GM19397 (cell line): ENCODE measurements at regions not wholly inside any gene's neighbourhood (a gene's known extent, or its start where the extent isn't known, plus 50 kb on each side); places are given as distances from the start of the nearest gene placed in this dataset.
A peak's percentile ranks its signal among the peaks of the same experiment; 100 is the strongest.
"Not testable (repeated sequence)": the region's sequence is repeated elsewhere in the genome, so short reads cannot be mapped to it uniquely, and the experiment has no call there.

Experiments used
- ATAC-seq: cut with Tn5 transposase; IDR thresholded peaks from one replicate; pipeline ENCODE4 v1.9.1; 2021; ENCODE audit warnings: mild to moderate bottlenecking, moderate library complexity; ENCODE audit not compliant: unreplicated experiment

GRCh38 chr1:144516172-144516571 is 54.7 kb upstream of the NBPF15 start:
- not testable (repeated sequence) for ATAC-seq

DNA sequence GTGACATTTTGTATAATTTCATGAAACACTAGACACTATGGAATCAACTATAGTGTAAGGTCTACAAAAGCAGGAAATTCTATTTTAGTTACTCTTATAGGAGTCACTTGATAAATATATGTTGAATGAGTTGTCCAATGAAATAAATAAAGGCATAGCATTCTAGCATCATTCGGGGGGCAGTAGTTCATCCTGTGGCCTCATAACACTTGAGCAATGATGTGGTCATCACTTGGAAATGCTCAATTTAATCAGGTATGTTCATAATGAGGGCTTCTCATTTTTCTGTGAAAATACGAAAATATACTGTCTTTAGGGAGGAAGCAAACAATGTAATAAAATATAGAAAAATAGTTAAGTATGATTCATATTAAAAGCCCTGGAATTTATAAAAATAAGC is 55.4 kb upstream of the NBPF15 start:
- ATAC-seq: not testable (repeated sequence)

- ATAC-seq: not testable (repeated sequence)
Observed at GRCh38 chr1:144518439-144518838, 57.0 kb upstream of the NBPF15 start.

DNA sequence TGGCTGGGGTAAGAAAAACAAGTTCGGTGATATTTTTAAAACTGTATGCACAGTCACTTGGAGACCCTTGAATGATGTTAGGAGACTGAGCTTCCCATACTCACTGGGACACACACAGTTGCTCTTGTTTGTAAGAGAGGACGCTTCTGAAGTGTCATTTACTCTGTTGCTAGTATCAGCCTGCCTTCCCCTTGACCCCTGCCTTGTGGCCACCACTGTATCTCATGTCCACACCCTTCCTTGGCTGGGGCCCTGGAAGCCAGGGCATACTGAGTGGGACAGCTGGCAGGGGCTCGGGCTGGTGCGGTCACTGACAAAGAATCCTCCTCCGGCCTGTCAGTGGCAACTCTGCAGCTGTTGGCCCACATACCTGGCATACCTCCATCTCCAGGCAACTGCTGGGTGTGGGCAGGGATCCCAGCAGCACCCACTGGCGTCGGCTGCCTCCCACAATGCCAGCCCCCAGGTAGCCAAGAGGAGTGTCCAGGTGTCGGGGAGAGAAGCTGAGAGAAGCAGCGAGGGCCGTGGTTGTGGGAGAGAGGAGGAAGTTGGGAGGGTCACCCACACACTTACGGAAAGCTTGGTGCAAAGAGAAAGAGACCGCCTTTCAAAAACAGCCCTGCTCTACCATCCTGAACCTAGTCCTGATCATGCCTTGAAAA is 58.2 kb upstream of the NBPF15 start:
- not testable (repeated sequence) for ATAC-seq

DNA sequence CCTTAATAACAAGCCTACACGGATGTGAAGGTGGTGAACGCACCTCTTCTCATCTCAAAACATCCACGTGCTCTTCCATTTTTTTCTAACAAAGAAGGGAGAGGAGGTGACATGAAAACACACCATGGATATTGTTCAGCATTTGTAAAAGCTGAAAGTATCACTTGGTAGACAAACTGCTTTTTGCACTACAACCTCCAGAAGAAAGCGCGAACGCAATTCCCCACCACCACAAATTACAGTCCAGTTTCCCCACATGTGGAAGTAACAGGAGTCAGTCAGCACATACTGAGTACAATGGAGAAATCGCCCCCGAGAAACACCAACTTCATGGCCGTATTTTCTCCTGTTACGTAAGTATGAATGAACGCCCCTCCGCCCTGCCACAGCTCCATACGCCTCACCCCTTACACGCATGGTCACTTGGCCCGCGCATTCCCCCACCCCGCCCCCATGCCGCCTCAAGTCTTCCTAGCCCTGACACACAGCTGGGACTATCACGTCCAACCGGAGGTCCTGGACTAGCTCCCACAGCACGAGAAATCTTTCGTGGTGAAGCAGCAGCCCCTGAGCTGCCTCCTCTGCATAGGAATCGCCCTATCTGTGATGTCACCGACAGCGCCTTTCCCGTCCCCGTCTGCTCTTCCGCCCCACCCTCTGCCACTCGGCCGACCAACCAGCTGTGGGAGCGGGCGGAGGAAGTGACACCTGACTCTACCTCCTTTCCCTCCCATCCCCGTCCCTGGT is 62.4 kb upstream of the NBPF15 start:
- peak; percentile 92 for ATAC-seq

- ATAC-seq: not testable (repeated sequence)
Observed at GRCh38 chr1:144532156-144532607, 60.5 kb upstream of the PPIAL4F start.

GRCh38 chr1:144533480-144533879 is 59.2 kb upstream of the PPIAL4F start:
- ATAC-seq: not testable (repeated sequence)

DNA sequence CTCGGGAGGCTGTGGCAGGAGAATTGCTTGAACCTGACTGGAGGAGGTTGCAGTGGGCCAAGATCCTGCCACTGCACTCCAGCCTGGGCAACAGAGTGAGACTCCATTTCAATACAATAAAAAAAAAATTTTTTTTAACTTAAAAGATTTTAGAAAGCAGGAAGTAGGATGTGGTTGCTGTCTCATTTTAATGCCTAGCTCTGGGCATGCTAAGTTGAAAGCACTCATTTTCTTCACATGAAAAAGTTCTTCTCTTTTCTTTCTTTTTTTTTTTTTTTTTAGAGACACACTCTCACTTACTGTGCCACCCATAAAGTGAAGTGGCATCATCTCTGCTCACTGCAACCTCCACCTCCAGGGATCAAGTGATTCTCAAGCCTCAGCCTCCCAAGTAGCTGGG is 58.4 kb upstream of the PPIAL4F start:
- ATAC-seq: not testable (repeated sequence)

- ATAC-seq: not testable (repeated sequence)
Observed at GRCh38 chr1:144536677-144537076, 56.0 kb upstream of the PPIAL4F start.

- ATAC-seq: not testable (repeated sequence)
Observed at GRCh38 chr1:144537234-144537633, 55.5 kb upstream of the PPIAL4F start.

- not testable (repeated sequence) for ATAC-seq
Observed at GRCh38 chr1:144538736-144539135, 54.0 kb upstream of the PPIAL4F start.

DNA sequence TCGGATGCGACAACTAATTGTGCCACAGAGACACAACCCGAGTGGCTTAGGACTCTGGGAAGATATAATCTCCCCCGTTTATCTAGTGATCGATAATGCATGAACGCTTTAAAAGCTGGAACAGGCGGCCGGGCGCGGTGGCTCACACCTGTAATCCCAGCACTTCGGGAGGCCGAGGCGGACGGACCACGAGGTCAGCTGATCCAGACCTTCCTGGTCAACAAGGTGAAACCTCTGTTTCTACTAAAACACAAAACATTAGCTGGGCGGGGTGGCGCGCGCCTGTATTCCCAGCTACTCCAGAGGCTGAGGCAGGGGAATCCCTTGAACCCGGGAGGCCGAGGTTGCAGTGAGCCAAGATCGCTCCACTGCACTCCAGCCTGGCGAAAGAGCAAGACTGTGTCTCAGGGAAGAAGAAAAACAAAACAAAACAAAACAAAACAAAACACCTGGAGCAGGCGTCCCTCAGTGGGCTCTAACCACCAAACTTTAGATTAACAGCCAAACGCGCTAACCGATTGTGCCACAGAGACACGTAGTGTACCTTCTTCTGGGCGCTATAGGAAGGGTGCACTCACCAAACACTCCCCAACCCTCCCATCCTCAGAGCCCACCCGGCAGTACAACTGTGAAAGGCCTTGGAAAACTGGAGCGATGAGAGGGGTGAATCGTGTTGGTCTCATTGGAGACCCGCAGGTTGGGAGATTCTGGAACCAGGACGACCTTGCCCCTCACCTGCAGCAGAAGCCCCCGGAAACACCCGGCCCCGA is 53.3 kb upstream of the PPIAL4F start:
- ATAC-seq: not testable (repeated sequence)
